HG03175 (cell line): ENCODE measurements at regions not wholly inside any gene's neighbourhood (a gene's known extent, or its start where the extent isn't known, plus 50 kb on each side); places are given as distances from the start of the nearest gene placed in this dataset.

Experiments used
- ATAC-seq: cut with Tn5 transposase; IDR thresholded peaks from one replicate; pipeline ENCODE4 v1.9.1; 2021; ENCODE audit warnings: mild to moderate bottlenecking, moderate library complexity; ENCODE audit not compliant: unreplicated experiment

DNA sequence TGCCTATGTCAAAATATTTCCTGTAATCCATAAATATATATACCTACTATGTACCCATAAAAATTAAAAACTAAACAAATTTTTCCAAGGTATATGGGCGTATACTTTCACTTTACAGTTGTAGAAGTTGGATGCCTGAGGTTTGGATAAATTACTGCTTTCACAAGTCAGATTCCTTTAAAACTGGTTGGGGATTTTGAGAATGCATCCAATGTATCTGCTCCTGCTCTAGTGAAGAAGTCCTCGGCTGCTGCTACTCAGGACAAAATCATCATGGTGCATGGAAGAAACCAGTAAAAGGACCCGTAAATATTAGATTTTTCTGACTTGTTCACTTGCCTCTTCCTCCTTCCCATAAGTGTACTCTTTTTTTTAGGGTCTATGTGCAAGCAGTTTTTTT is 841.1 kb downstream of the USP25 start:
- ATAC-seq, result no peak

DNA sequence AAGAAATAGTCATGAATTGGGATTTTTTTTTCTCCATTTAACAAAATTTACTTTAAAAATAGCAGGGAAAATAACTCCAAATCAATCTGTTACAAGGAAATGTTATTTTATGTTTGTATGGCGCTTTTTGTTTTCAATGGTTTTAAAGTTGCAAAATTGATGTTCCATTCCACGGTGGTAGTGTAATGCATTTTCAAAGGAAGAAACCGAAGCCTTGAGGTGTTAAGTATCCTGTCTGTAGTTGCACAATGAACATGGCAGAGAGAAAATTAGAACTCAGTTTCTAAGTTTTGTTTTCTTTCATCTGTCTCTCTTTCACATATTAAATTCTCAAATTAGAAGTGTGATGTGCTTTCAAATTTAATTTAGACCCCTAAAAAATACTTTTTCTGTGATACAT is 841.8 kb downstream of the USP25 start:
- no peak for ATAC-seq

DNA sequence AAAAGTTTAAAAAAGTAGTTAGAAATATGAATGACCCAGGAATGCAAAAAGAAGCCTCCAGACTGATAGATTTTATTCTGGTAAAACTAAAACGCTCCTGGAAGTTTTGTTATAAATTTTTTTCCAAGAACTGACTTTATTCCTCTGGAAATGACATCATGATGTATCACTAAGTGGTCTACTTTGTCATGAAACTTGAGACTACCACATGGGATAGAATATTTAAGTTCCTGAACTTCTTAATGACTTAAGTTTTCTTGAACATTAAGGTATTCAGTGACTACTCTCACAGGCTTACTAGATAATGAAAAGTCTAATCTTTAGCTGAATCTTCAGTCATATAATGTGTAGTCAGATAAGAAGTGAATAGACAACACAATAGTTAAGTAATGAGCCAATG is 842.2 kb downstream of the USP25 start:
- no peak for ATAC-seq

DNA sequence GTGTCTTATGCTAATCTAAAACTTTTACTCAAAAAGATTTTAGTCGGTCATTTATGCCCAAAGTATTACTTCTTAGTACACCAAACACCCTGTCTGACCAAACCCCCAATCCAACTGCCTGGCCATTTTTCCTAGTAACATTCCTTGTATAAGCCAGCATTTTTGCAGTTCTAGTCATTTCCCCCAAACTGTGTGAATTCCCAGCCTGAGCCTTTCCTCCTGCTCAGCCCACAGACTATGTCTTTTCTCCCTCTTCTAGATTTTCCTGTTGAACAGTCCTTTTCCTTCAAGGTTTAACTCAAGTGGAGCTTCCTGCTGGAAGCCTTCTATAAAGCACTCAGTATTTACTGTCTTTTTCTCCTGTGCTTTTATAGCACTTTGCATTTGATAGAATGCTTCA is 843.8 kb downstream of the USP25 start:
- ATAC-seq, result no peak

DNA sequence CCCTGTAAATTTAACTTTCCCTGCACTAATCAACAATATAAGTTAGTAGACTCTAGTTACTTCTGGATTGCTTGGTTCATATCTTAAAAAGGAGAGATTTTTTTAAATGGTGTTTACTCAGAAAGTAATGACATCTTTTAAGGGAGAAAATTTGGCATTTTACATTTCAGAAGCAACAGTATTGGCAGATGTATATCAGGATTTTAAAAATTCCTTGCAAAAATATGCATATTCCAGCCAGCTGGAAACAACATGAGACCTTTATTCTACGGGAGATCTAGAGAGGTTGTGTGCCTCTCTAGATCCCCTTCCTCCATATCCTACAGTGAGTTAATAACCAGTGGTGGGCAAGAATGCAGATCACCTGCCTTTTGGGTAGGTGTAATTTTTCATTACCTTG is 848.2 kb downstream of the USP25 start:
- ATAC-seq, result no peak

DNA sequence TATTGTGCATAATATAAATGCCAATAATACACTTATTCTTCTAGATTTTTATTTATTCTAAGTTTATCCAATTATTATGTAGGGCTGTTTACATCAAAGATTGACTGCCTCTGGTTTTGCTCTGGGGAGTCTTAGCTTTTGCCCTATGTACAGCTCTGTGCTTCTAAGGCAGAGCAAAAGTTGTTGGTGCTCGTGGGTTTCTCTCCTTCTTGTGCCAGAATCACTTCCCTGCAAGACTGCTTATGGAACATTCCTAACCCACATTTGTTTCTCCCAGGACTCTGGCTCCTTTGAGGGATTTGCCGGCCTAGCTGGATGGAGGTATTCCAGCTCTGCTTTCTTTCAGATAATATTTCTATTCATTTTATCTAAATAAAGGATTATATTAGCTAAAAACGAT is 849.1 kb downstream of the USP25 start:
- ATAC-seq, result no peak

DNA sequence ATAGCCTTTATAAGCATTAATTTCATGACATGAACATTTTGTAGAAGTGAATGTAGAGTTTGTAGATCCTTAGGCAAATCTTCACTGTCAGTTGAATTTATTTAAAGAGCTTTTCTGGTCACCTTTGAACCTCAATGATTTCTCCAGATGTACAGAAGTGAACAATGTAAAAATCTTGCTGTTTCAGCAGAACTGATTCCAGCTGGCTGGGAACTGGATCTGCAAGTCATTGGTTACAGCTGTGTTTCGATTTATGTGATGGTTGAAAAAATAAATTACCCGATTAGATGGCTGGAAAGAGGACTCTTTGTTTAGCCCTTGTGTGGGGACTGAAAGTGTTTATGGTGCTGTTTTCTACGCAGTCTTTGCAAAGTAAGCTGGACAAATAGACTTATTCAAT is 849.8 kb downstream of the USP25 start:
- no peak for ATAC-seq

DNA sequence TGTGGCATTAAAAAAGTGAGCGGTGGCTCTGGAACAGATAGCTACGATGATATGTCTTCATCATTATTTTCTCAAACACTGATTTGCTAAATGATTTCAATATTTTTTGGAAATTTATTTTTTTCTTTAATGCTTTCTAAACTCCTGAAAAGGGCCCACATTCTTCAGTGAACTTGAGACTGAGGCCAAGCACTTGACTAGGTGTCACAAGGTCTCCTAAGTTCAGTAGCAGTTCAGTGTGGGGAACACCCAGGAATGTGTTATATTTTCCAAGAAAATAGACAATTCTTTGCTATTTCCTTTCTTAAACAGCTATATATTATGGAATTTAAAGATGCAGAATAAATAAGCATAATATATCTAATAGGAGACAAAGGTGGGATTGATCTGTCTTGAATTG is 850.9 kb downstream of the USP25 start:
- ATAC-seq, result no peak

DNA sequence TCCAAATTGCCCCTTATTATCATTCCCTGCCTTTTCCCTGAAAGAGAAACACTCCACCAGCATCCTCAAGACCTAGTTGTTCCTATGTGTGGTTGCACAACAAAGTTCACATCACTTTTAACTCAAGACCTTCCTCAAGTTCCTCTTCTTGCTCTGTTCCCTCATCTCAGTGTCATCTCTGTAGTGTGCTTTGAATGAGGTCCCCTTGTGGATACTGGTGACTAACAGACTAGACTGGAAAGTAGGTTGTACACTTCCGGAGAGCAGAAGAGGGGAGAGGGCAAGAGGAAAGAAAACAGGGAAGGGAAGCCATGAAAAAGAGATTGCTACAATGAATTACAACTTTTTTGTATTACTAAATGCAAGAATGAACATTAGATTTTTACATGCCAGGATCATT is 853.8 kb downstream of the USP25 start:
- no peak for ATAC-seq

DNA sequence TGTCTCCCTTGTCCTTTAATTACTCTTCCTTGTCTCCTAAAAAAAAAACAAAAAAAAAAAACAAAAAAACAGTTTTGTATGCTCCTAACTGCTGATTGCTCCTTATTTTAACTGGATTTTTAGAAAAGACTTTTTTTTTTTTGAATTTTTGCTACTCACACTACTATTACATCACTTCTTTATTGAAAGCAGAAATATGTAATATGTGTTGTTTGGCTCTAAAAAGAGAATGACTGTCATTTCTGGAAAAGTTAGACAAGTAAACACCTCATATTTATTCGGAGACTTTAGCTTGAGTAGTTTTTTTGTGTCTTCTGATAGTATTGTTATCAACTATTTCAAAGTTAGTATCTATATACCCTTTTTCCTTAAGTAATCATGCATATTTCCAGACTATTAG is 855.0 kb downstream of the USP25 start:
- ATAC-seq, result no peak

DNA sequence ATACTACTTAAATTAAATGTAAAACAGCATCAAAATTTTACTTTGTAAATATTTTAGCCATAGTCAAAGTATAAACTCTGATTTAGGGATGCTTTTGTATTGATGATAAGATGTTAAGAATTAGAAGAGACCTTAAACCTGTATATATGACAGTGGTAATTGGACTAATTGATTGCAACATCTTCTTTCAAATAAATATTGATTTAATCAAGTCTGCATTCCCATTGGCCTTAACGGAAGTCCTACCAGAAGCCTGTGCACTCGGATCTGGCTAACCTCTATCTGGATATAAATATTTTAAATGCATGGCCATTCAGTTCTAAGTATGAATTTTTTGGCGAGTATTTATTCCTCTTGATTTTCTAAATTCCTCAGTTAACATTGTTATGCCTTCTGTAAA is 856.1 kb downstream of the USP25 start:
- no peak for ATAC-seq

DNA sequence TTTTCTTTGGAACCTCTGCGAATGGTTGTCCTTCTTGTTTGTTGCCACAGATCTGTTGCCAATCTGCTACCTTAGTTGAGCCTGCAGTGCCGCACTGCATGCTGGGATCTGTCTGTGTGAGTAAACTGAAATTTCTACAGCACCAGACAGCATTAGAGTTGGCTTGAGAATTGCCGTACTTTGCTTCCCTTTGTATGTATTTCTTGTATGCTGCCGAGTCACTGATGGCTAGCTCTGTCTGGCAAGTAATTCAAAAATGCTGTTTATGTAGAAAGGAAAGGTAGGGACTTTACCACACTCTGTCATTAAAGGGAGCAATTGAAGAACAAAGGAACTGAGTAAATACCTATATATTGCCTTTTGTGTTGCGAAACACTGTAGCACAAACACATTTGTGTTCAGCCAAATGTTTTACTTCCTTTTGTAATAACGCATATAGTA is 857.4 kb downstream of the USP25 start:
- no peak for ATAC-seq

DNA sequence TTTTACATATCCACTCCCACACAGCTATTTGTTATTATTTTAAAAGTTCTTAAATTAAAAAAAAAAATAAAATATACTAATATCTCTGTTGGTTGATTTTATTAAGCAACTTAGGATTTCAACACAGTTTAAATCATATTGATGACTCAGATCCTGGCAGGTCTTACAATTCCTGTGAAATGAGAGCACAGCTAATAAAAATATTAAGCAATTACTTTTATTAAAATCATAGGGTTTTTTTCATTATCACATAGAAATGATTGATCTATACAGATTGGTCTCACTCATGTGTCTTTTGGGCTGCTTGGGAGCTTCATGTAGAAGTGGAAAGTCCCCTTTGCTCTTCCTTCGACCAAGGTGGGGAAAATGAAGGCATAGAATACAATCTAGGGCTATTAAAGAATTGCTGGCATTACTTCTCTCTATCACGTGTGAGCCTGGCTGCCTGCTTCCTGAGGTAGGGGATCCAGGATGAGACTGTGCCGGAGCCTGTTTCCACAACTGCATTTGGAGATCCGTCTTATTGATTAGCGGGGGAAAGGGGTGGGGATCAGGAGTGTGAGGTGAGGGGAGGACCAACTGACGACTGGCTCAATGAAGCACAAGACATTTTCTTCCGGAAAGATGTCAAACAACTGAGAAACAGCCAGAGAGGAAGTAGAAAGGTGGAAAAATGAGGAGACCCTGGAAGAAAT is 858.0 kb downstream of the USP25 start:
- no peak for ATAC-seq

DNA sequence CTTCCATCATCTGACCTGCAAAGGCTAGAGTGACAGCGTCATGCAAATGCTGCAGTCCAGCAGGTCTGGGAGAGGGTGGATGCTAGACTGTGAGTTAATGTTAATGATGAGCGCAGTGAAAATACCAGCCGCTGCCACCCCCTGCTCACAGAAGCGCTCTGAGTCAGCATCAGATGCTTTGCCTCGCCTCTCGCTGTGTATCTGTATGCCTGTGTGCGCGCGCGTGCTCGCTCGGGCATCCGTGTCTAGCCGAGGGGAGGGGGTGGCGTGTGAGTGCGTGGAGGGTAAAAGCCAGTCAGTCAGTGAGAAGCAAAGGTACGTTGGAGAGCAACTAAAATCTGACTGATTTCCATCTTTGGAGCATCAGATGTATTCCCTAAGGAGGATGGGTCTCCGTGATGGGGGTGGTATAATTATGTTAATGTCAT is 858.7 kb downstream of the USP25 start:
- ATAC-seq, result no peak

DNA sequence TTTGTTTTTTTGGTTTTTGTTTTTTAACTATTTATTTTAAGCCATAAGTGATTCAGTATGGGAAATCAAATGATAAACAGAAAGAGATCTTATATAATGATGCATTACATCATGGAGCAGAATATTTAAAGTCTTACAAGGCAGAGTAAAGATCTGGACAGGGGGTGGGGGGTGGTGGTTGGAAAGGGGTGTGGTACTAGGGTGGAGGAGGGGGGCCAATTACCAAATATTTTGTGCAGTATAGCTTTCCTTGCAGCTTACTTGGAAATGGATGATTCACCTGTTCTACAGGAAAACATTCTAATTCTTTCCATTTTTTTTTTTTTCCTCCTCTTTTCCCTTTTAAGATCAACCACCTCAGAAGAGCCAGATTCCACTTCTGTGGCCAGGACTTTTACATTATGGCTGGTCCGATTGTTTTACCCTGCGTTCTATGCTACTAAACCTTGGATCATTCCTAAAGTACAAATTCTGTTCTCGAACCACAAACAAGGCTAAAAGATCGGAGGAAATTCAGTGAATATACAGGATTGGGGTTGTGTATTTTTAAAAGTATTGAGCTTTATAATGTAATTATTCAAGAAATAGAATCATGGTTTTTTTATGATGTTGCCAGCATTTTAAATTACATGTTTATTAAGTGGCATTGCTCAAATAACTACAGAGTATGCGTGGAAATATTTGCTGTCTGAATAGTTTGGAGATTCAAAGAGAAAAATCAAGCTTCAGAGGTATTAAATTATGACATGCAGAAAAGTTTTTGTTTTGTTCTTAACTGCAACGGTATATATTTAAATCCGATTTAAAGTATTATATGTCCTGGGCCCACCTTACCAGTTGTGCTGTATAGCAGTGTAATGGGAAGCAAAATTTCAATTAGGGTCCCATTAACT is 859.5 kb downstream of the USP25 start:
- ATAC-seq, result no peak

DNA sequence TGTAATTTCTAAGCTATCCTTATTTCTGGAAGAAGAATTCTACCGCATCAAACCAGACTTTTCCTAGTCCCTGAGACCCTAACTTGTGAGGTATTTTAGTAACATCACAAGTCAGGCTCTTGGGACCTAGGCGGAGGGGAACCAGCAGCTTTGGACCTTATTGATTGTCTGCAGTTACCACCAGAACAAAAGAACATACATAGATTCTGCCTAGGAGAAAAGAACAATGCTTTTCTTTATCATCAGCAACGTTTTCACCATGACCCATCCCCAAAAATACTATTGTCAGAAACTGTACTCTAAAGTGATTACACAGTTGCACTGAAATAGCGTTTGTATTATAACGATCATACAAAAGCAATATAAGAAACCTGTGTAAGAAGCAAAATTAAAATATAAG is 860.4 kb downstream of the USP25 start:
- ATAC-seq, result no peak

DNA sequence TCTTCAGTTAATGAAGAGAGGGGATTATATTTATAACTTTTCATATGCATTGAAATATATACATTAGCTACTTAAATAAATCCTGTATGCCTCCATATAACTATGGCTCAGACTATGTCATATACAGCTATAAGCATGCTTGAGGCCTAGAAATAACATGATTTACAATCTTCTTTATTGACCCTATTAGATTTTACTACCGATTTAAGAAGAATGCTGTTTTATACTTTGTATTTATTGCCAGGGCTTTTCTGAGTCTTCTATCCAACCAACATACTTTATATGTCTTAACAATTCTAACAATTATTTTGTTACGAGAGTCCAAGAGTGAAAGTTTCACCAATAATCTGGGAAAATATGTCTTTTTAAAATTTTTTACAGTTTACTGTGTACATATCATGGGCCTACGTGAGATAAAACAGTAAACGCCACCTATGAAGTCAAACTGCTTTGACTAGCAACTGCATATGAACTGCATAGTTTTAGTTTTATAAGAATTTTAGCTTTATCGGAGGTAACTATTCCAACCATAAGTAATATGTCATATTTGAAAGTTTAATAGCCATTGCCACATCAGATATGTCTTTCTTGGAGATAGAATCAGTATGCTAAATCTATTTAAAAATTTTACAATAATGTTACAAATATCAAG is 861.0 kb downstream of the USP25 start:
- ATAC-seq, result no peak

DNA sequence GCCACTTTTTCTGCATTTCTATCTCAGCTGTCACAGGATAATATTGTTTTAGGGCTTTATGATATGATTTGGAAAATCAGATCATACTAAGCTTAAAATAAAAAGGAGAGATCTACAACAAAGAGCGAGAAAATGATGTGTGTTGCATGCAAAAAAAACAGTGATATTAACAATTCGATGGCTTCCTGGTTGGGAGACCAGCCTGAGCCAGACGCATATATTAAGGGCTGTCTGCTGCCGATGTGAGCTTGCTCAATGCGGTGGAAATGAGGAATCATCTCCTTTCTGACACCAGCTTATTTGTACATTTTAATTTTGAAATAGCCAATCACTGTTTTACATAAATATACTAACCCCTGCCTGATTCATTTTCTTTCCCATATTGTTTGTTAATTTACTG is 862.6 kb downstream of the USP25 start:
- no peak for ATAC-seq

DNA sequence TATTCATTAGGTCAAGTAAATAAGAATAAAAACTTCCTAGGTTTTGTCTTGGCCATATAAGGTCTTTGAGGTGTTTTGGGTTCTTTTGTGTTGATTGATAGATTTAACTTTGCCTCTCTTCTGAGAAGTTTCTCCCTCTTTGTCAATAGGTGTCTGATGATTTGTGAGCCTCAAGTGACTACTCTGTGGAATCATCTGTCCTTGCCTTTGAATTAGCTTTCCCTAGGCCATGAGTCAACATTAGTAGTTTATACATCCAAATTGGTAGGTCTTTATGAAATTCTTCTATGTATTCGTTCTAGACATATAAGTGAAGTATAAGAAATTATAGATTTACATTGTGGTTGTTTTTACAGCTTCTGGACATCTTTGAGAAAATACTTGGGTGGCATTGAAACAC is 864.4 kb downstream of the USP25 start:
- ATAC-seq, result no peak

DNA sequence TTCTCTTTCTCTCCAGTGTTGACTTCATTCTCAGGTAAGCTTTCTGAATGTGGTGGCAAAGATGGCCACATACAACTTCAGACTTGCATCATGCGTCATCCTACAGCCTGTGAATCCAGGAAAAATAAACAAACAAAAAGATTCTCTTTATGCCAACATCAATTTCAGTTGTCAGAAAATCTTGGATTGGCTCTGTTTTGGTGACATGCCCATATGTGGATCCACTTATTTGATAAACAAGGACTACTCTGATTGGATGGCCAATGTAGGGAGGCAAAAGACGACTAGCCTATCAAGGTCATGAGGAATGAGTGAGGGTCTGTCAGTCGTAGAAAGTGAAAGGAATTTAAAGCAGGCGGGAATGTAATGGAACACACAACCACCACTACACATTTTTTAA is 866.6 kb downstream of the USP25 start:
- no peak for ATAC-seq

DNA sequence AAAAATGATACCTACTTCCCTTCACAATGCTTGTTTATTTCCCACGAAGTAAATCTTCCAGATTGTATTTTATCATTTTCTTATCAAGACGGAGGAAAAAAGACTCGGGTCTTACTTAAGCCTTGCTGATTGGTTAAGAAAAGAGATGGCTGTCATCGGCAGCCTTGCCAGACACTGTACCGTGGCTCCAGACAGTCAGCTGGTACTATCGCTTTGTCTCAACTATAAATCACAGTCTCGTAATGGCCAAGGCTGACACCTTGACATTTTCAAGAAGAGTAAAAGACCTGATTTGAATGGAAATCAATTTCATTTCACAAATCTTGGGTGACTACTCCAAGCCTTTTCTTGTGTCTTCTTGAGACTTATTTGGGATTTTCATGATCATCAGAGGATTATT is 868.0 kb downstream of the USP25 start:
- ATAC-seq, result no peak

DNA sequence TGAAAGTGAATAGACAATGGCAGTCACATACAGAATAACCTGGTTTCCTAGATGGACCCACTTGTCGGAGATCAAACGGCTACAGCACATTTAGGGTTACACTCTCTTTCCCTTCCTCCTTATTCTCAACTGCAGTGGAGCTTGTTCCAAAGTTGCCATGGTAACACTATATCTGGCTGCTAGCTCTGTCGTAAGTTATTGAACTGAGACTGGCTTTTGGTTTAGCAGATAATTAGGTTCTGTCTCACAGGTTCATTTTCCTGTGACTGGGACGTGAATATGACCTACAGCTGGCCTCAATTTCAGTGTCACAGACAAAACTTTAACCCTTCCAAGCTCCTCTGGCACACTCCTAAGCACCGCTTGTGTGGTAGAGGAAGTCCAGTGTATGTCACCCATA is 875.8 kb downstream of the USP25 start:
- no peak for ATAC-seq
